Thyroid gland (tissue), 4 donors: ENCODE measurements at regions not wholly inside any gene's neighbourhood (a gene's known extent, or its start where the extent isn't known, plus 50 kb on each side); places are given as distances from the start of the nearest gene placed in this dataset.

Experiments
- DNase-seq, 2 donors: peaks; one replicate each; pipeline ENCODE4 v3.0.0-alpha.2; 2019
- H3K27ac ChIP-seq, 3 donors: fragments of 200-600 bp; sonication (generic); 1 replicate in 2 of 3; 2 replicates in 1 of 3; pipeline ENCODE4 v1.5.1; 2016 to 2019; ENCODE audit warnings: mild to moderate bottlenecking in 1 of 3, moderate library complexity in 1 of 3
- H3K27me3 ChIP-seq: fragments of 200-600 bp; sonication (generic); one replicate; pipeline ENCODE4 v1.5.1; 2019
- H3K36me3 ChIP-seq, 2 donors: fragments of 200-600 bp; sonication (generic); one replicate each; pipeline ENCODE4 v1.5.1; 2016 to 2019
- H3K4me1 ChIP-seq, 2 donors: fragments of 200-600 bp; sonication (generic); one replicate each; pipeline ENCODE4 v1.5.1; 2017 to 2019
- H3K4me3 ChIP-seq, 3 donors: fragments of 200-600 bp; sonication (generic); replicated peaks in 1 of 3; 1 replicate in 2 of 3; 2 replicates in 1 of 3; pipeline ENCODE4 v1.5.1; 2016; ENCODE audit warnings: mild to moderate bottlenecking in 1 of 3
- H3K9me3 ChIP-seq: fragments of 200-600 bp; sonication (generic); one replicate; pipeline ENCODE4 v1.5.1; 2017
- CTCF ChIP-seq, 6 experiments: fragments of 200-600 bp in 3 of 6; fragments of 450-650 bp in 3 of 6; sonication (generic) in 3 of 6; IDR thresholded peaks; one replicate each; pipeline ENCODE4 v1.5.1; 2016 to 2019; ENCODE audit warnings: antibody characterized with exemption in 6 of 6, mild to moderate bottlenecking in 2 of 6, inconsistent platforms in 1 of 6, moderate library complexity in 1 of 6
- POLR2A ChIP-seq, 2 donors: fragments of 450-650 bp; IDR thresholded peaks; one replicate each; pipeline ENCODE4 v1.6.1; 2017; ENCODE audit warnings: antibody characterized with exemption in 2 of 2, mild to moderate bottlenecking in 2 of 2, moderate library complexity in 1 of 2
- WGBS, 2 donors: methylation state at CpG; one replicate each; pipeline ENCODE4 v1.1.5; 2017; 5-methylcytosine and 5-hydroxymethylcytosine counted together
- intact Hi-C: fragments of 100-400 bp; cut with DNase I; formaldehyde crosslinking; loops from one replicate; pipeline ENCODE4 v1.15.1; 2023

- TF ChIP-seq CTCF (IDR thresholded peaks at IDR 0.05) = no peak
- no peak for TF ChIP-seq POLR2A (IDR thresholded peaks at IDR 0.05)
- intact Hi-C loops = no loop called here
- DNase-seq = no peak
- Histone ChIP-seq H3K27ac (no peak overlapping the region), H3K9me3 (no peaks in the 10 kb centered on the region), H3K36me3 (no peaks in the 10 kb centered on the region), H3K4me1 (peaks cover 0 to 7% of the 10 kb centered on the region in 2 donors), H3K4me3 (no peak overlapping the region), H3K27me3 (no peaks in the 10 kb centered on the region)
- WGBS, 2 donors = 31 to 49% methylated on average over 3 of the region's 3 CpGs
These were observed 345.3 kb downstream of the CXCL12 start for GRCh38 chr10:44039599-44039998.

GRCh38 chr10:44036425-44036824 lies 348.5 kb downstream of the CXCL12 start:
- intact Hi-C loops = no loop called here
- H3K4me3 ChIP-seq = no peak overlapping the region
- no peaks in the 10 kb centered on the region for H3K27me3 ChIP-seq
- no peak overlapping the region for H3K27ac ChIP-seq
- no peak for DNase-seq
- H3K4me1 ChIP-seq = peaks cover 0 to 7% of the 10 kb centered on the region in 2 donors
- TF ChIP-seq POLR2A (IDR thresholded peaks at IDR 0.05) (no peak), CTCF (IDR thresholded peaks at IDR 0.05) (no peak)
- H3K36me3 ChIP-seq = no peaks in the 10 kb centered on the region
- no peaks in the 10 kb centered on the region for H3K9me3 ChIP-seq
- 80 to 81% methylated on average over 3 of the region's 3 CpGs for WGBS, 2 donors

- H3K36me3 ChIP-seq = no peaks in the 10 kb centered on the region
- 63 to 79% methylated on average over 8 of the region's 8 CpGs for WGBS, 2 donors
- intact Hi-C loops = no loop called here
These were observed 349.3 kb downstream of the CXCL12 start for GRCh38 chr10:44035474-44036197.

GRCh38 chr10:44034946-44035345 lies 350.0 kb downstream of the CXCL12 start:
- H3K4me1 ChIP-seq = peaks cover 0 to 6% of the 10 kb centered on the region in 2 donors
- no peaks in the 10 kb centered on the region for H3K27me3 ChIP-seq
- TF ChIP-seq POLR2A (IDR thresholded peaks at IDR 0.05) (no peak), CTCF (IDR thresholded peaks at IDR 0.05) (no peak)
- H3K36me3 ChIP-seq = no peaks in the 10 kb centered on the region
- H3K9me3 ChIP-seq = no peaks in the 10 kb centered on the region
- intact Hi-C loops = no loop called here
- no peak overlapping the region for H3K27ac ChIP-seq
- DNase-seq = no peak
- no peak overlapping the region for H3K4me3 ChIP-seq
- WGBS, 2 donors = 92 to 94% methylated on average over 1 of the region's 1 CpG

More at GRCh38 chr10:44035474-44036197, 349.3 kb downstream of the CXCL12 start:
- Histone ChIP-seq H3K4me3 (no peak overlapping the region), H3K27ac (no peak overlapping the region), H3K27me3 (no peaks in the 10 kb centered on the region), H3K4me1 (peaks cover 0 to 7% of the 10 kb centered on the region in 2 donors), H3K9me3 (no peaks in the 10 kb centered on the region)
- DNase-seq = no peak
- TF ChIP-seq POLR2A (IDR thresholded peaks at IDR 0.05) (no peak), CTCF (IDR thresholded peaks at IDR 0.05) (no peak)

GRCh38 chr10:44033008-44033407 lies 351.9 kb downstream of the CXCL12 start:
- WGBS, 2 donors = 92 to 95% methylated on average over 3 of the region's 3 CpGs
- H3K4me3 ChIP-seq = no peak overlapping the region
- no peaks in the 10 kb centered on the region for H3K9me3 ChIP-seq
- no peaks in the 10 kb centered on the region for H3K36me3 ChIP-seq
- no peak overlapping the region for H3K27ac ChIP-seq
- H3K27me3 ChIP-seq = no peaks in the 10 kb centered on the region
- TF ChIP-seq CTCF (IDR thresholded peaks at IDR 0.05) = no peak
- TF ChIP-seq POLR2A (IDR thresholded peaks at IDR 0.05) = no peak
- no peak for DNase-seq
- H3K4me1 ChIP-seq = no peaks in the 10 kb centered on the region
- intact Hi-C loops = no loop called here
